SK-N-SH (cell line): ENCODE measurements at regions not wholly inside any gene's neighbourhood (a gene's known extent, or its start where the extent isn't known, plus 50 kb on each side); places are given as distances from the start of the nearest gene placed in this dataset.

Experiments used
- CTCF ChIA-PET: fragments of 300-600, 350-600 bp; formaldehyde crosslinking; extraction: SDS; loops from one replicate; lab custom pipeline; 2021; lab: Yijun Ruan, JAX
- POLR2A ChIA-PET: fragments of 350-600 bp; sonication (Branson Sonifier 250); formaldehyde crosslinking; extraction: SDS; loops from one replicate; lab custom pipeline; 2020; ENCODE audit warnings: antibody characterized with exemption, inconsistent platforms; lab: Yijun Ruan, JAX
- DNase-seq: peaks from one replicate; pipeline ENCODE4 v3.0.0; 2012
- H2AFZ ChIP-seq: fragments of 200-600 bp; sonication (generic); 2 replicates; pipeline ENCODE4 v1.8.1; 2016; ENCODE audit warnings: antibody characterized with exemption, mild to moderate bottlenecking, low read depth
- H3F3A ChIP-seq: fragments of 200-600 bp; sonication (generic); replicated peaks from 2 replicates; pipeline ENCODE3; 2016; ENCODE audit warnings: antibody characterized with exemption, mild to moderate bottlenecking; ENCODE audit not compliant: insufficient read depth
- H3K27ac ChIP-seq, 2 experiments: fragments of 200-500 bp in 1 of 2; fragments of 200-600 bp in 1 of 2; sonication (Bioruptor generic) in 1 of 2; sonication (generic), shearing (Covaris generic) in 1 of 2; 2 replicates each; pipeline versions ENCODE4 v1.5.1 to v1.6.1; 2014 to 2016; ENCODE audit warnings: low read depth in 2 of 2, inconsistent platforms in 1 of 2, low read length in 1 of 2, mild to moderate bottlenecking in 1 of 2, mixed read lengths in 1 of 2
- H3K27me3 ChIP-seq: fragments of 200-600 bp; sonication (generic), shearing (Covaris generic); 2 replicates; pipeline ENCODE4 v1.6.1; 2016; ENCODE audit warnings: mixed run types; ENCODE audit not compliant: insufficient read depth
- H3K36me3 ChIP-seq, 2 experiments: fragments of 200-500 bp in 1 of 2; fragments of 200-600 bp in 1 of 2; sonication (Bioruptor generic) in 1 of 2; sonication (generic) in 1 of 2; replicated peaks in 1 of 2; 2 replicates each; pipeline versions ENCODE3 to v1.5.1; 2014 to 2016; ENCODE audit warnings: low read length in 1 of 2, mild to moderate bottlenecking in 1 of 2; ENCODE audit not compliant: insufficient read depth in 2 of 2, control insufficient read depth in 1 of 2
- H3K4me1 ChIP-seq, 2 experiments: fragments of 200-500 bp in 1 of 2; fragments of 200-600 bp in 1 of 2; sonication (Bioruptor generic) in 1 of 2; sonication (generic), shearing (Covaris generic) in 1 of 2; 2 replicates each; pipeline versions ENCODE4 v1.5.1 to v1.6.1; 2014 to 2016; ENCODE audit warnings: low read depth in 1 of 2, low read length in 1 of 2, mixed run types in 1 of 2; ENCODE audit not compliant: insufficient read depth in 2 of 2, control insufficient read depth in 1 of 2
- H3K4me2 ChIP-seq: fragments of 200-600 bp; sonication (generic), shearing (Covaris generic); 2 replicates; pipeline ENCODE4 v1.6.1; 2017; ENCODE audit warnings: mixed run types
- H3K4me3 ChIP-seq, 2 experiments: fragments of 200-500 bp in 1 of 2; fragments of 200-600 bp in 1 of 2; sonication (Bioruptor generic) in 1 of 2; sonication (generic), shearing (Covaris generic) in 1 of 2; 2 replicates each; pipeline versions ENCODE4 v1.5.1 to v1.8.1; 2014 to 2016; ENCODE audit warnings: low read depth in 2 of 2, inconsistent platforms in 1 of 2, low read length in 1 of 2, mild to moderate bottlenecking in 1 of 2, mixed read lengths in 1 of 2, moderate library complexity in 1 of 2
- H3K79me2 ChIP-seq: fragments of 200-600 bp; sonication (generic); 2 replicates; pipeline ENCODE4 v1.8.1; 2017; ENCODE audit warnings: mild to moderate bottlenecking; ENCODE audit not compliant: insufficient read depth
- H3K9ac ChIP-seq: fragments of 200-600 bp; sonication (generic); 2 replicates; pipeline ENCODE4 v1.6.1; 2017; ENCODE audit warnings: mixed run types
- H3K9me2 ChIP-seq: fragments of 200-600 bp; sonication (generic); 2 replicates; pipeline ENCODE4 v1.6.1; 2017; ENCODE audit warnings: mixed run types
- H3K9me3 ChIP-seq: fragments of 200-600 bp; sonication (generic); 2 replicates; pipeline ENCODE4 v1.6.1; 2017; ENCODE audit warnings: mixed run types, mild to moderate bottlenecking, moderate library complexity
- H4K20me1 ChIP-seq: fragments of 200-600 bp; sonication (generic); 2 replicates; pipeline ENCODE4 v1.6.1; 2017; ENCODE audit warnings: mild to moderate bottlenecking, mixed run types; ENCODE audit not compliant: insufficient read depth
- CHD2 ChIP-seq: fragments of 150-350 bp; IDR thresholded peaks from 2 replicates; pipeline ENCODE4 v1.6.1; 2018; ENCODE audit warnings: low read length; ENCODE audit not compliant: partially characterized antibody
- ELF1 ChIP-seq: IDR thresholded peaks from 2 replicates; pipeline ENCODE4 v1.4.0; 2012
- EP300 ChIP-seq, 2 experiments: IDR thresholded peaks; 2 replicates each; pipeline versions ENCODE4 v1.4.0 to v1.6.1; 2012; ENCODE audit warnings: borderline replicate concordance in 1 of 2, low read depth in 1 of 2, low read length in 1 of 2
- FOSL2 ChIP-seq: IDR thresholded peaks from 2 replicates; pipeline ENCODE4 v1.4.0; 2012; ENCODE audit warnings: low read depth, mild to moderate bottlenecking, moderate library complexity, borderline replicate concordance
- FOXJ3 ChIP-seq: sonication (generic); formaldehyde crosslinking; IDR thresholded peaks from 2 replicates; pipeline ENCODE4 v1.5.1; 2020; ENCODE audit warnings: mild to moderate bottlenecking, missing genetic modification reagents
- FOXM1 ChIP-seq: IDR thresholded peaks from 2 replicates; pipeline ENCODE4 v1.4.0; 2012; ENCODE audit warnings: low read depth, mild to moderate bottlenecking
- GABPA ChIP-seq: IDR thresholded peaks from 2 replicates; pipeline ENCODE4 v1.4.0; 2012; ENCODE audit warnings: low read depth, mild to moderate bottlenecking
- GATA2 ChIP-seq: sonication (generic); formaldehyde crosslinking; IDR thresholded peaks from 2 replicates; pipeline ENCODE4 v1.5.0; 2020; ENCODE audit warnings: mild to moderate bottlenecking, missing genetic modification reagents
- IRF3 ChIP-seq: fragments of 150-350 bp; IDR thresholded peaks from 2 replicates; pipeline ENCODE4 v1.6.1; 2016; ENCODE audit warnings: mild to moderate bottlenecking, low read depth, low read length
- JUND ChIP-seq: IDR thresholded peaks from 2 replicates; pipeline ENCODE4 v1.4.0; 2012
- MEF2A ChIP-seq: IDR thresholded peaks from 2 replicates; pipeline ENCODE4 v1.4.0; 2012; ENCODE audit warnings: low read depth, borderline replicate concordance
- MXI1 ChIP-seq: IDR thresholded peaks from 2 replicates; pipeline ENCODE4 v1.6.1; 2012; ENCODE audit warnings: mild to moderate bottlenecking, low read depth, low read length, improper control_type of control experiment
- NRF1 ChIP-seq: IDR thresholded peaks from 2 replicates; pipeline ENCODE4 v1.6.1; 2012; ENCODE audit warnings: low read depth, mild to moderate bottlenecking, low read length
- PBX3 ChIP-seq: IDR thresholded peaks from 2 replicates; pipeline ENCODE4; 2012
- RCOR1 ChIP-seq: fragments of 150-350 bp; IDR thresholded peaks from 2 replicates; pipeline ENCODE4 v1.6.1; 2017; ENCODE audit warnings: antibody characterized with exemption, low read length
- REST ChIP-seq: IDR thresholded peaks from 2 replicates; pipeline ENCODE4 v1.6.1; 2012; ENCODE audit warnings: mild to moderate bottlenecking, low read depth, low read length, moderate library complexity
- SIN3A ChIP-seq: IDR thresholded peaks from 2 replicates; pipeline ENCODE4 v1.6.1; 2012; ENCODE audit warnings: low read depth, mild to moderate bottlenecking, low read length, moderate library complexity, borderline replicate concordance
- TAF1 ChIP-seq: IDR thresholded peaks from 2 replicates; pipeline ENCODE4 v1.6.1; 2012; ENCODE audit warnings: low read depth, mild to moderate bottlenecking, low read length, moderate library complexity, borderline replicate concordance
- WGBS: methylation state at CpG from one replicate; pipeline ENCODE4 v1.1.6; 2017; ENCODE audit warnings: low lambda C conversion rate; 5-methylcytosine and 5-hydroxymethylcytosine counted together
- TF ChIP-seq, protein P1 (sequence below): fragments of 200-600 bp; sonication (generic); IDR thresholded peaks from 2 replicates; pipeline ENCODE4 v1.6.1; 2017; ENCODE audit warnings: antibody characterized with exemption, mild to moderate bottlenecking, moderate library complexity
- TF ChIP-seq, protein P2 (sequence below): IDR thresholded peaks from 2 replicates; pipeline ENCODE4 v1.4.0; 2012; ENCODE audit warnings: low read depth, borderline replicate concordance

GRCh38 chr10:42491801-42492200 is 146.6 kb downstream of the ZNF33B start:
- 73% methylated on average over 3 of the region's 3 CpGs for WGBS
- H3K27ac ChIP-seq: no peak overlapping the region
- POLR2A ChIA-PET: no interaction called here

More at GRCh38 chr10:42491801-42492200, 146.6 kb downstream of the ZNF33B start:
- peaks cover 13% of the 10 kb centered on the region; the same call in 1 of the 2 replicates for H3K79me2 ChIP-seq
- H4K20me1 ChIP-seq: no peaks in the 10 kb centered on the region
- DNase-seq: no peak
- H3K9me2 ChIP-seq: no peaks in the 10 kb centered on the region
- TF ChIP-seq MXI1 (no peak), CHD2 (no peak), NRF1 (no peak), PBX3 (no peak), IRF3 (no peak), FOXM1 (no peak), GATA2 (CRISPR knock-in tag) (no peak), SIN3A (no peak), FOSL2 (no peak), JUND (no peak), RCOR1 (no peak), REST (no peak), ELF1 (no peak), GABPA (no peak), TAF1 (no peak), FOXJ3 (CRISPR knock-in tag) (no peak), MEF2A (no peak), EP300 (IDR thresholded peaks at IDR 0.05; ENCODE audit: borderline replicate concordance in 1 of 2, low read depth in 1 of 2, low read length in 1 of 2) (no peak)
- TF ChIP-seq, protein P1, sequence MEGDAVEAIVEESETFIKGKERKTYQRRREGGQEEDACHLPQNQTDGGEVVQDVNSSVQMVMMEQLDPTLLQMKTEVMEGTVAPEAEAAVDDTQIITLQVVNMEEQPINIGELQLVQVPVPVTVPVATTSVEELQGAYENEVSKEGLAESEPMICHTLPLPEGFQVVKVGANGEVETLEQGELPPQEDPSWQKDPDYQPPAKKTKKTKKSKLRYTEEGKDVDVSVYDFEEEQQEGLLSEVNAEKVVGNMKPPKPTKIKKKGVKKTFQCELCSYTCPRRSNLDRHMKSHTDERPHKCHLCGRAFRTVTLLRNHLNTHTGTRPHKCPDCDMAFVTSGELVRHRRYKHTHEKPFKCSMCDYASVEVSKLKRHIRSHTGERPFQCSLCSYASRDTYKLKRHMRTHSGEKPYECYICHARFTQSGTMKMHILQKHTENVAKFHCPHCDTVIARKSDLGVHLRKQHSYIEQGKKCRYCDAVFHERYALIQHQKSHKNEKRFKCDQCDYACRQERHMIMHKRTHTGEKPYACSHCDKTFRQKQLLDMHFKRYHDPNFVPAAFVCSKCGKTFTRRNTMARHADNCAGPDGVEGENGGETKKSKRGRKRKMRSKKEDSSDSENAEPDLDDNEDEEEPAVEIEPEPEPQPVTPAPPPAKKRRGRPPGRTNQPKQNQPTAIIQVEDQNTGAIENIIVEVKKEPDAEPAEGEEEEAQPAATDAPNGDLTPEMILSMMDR: no peak
- TF ChIP-seq, protein P2, sequence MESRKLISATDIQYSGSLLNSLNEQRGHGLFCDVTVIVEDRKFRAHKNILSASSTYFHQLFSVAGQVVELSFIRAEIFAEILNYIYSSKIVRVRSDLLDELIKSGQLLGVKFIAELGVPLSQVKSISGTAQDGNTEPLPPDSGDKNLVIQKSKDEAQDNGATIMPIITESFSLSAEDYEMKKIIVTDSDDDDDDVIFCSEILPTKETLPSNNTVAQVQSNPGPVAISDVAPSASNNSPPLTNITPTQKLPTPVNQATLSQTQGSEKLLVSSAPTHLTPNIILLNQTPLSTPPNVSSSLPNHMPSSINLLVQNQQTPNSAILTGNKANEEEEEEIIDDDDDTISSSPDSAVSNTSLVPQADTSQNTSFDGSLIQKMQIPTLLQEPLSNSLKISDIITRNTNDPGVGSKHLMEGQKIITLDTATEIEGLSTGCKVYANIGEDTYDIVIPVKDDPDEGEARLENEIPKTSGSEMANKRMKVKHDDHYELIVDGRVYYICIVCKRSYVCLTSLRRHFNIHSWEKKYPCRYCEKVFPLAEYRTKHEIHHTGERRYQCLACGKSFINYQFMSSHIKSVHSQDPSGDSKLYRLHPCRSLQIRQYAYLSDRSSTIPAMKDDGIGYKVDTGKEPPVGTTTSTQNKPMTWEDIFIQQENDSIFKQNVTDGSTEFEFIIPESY: no peak
- TF ChIP-seq, all 33 proteins: peak for 0
- H3K4me2 ChIP-seq: no peak overlapping the region
- no peak overlapping the region for H2AFZ ChIP-seq
- no peak overlapping the region for H3K9ac ChIP-seq
- H3K36me3 ChIP-seq: peaks cover 43 to 70% of the 10 kb centered on the region in 2 experiments
- peaks cover 17% of the 10 kb centered on the region for H3F3A ChIP-seq
- CTCF ChIA-PET: no interaction called here
- peaks cover 2 to 11% of the 10 kb centered on the region in 2 experiments; a peak in 3 of 4 replicates for H3K4me1 ChIP-seq
- no peak overlapping the region for H3K4me3 ChIP-seq
- H3K9me3 ChIP-seq: no peaks in the 10 kb centered on the region
- no peaks in the 10 kb centered on the region for H3K27me3 ChIP-seq
